T-cell (primary cell): ENCODE measurements at regions not wholly inside any gene's neighbourhood (a gene's known extent, or its start where the extent isn't known, plus 50 kb on each side); places are given as distances from the start of the nearest gene placed in this dataset.

Experiments
- ATAC-seq, 4 experiments: fragments of 200-7000 bp in 3 of 4; fragments of 150-1000 bp in 1 of 4; cut with Tn5 transposase; replicated peaks in 1 of 4; 1 replicate in 3 of 4; 2 replicates in 1 of 4; pipeline ENCODE4 v1.10.0; 2021; ENCODE audit warnings: moderate library complexity in 3 of 4, mild to moderate bottlenecking in 2 of 4, moderate number of reproducible peaks in 1 of 4
- CTCF ChIA-PET, 2 donors: fragments of 300-600 bp; sonication (Branson Sonifier 250); formaldehyde crosslinking; loops; one replicate each; lab custom pipeline; 2022; ENCODE audit warnings: antibody characterized with exemption in 2 of 2; lab: Charles Lee
- POLR2A ChIA-PET, 2 donors: fragments of 300-600 bp; sonication (Branson Sonifier 250); formaldehyde crosslinking; loops; one replicate each; lab custom pipeline; 2022; ENCODE audit warnings: antibody characterized with exemption in 2 of 2; lab: Charles Lee
- DNase-seq, 35 experiments: peaks; one replicate each; pipeline versions ENCODE4 v3.0.0 to v3.0.0-alpha.2; 2013 to 2023
- H3K27ac ChIP-seq: one replicate; pipeline ENCODE4 v1.5.1; 2013; ENCODE audit warnings: low read length
- H3K27me3 ChIP-seq, 2 experiments: replicated peaks in 1 of 2; 1 replicate in 1 of 2; 2 replicates in 1 of 2; pipeline versions ENCODE4 v1.6.1 to v1.7.0; 2013; ENCODE audit warnings: low read length in 1 of 2, mixed read lengths in 1 of 2; ENCODE audit not compliant: control insufficient read depth in 2 of 2, insufficient read depth in 2 of 2; ENCODE audit errors: extremely low read depth in 1 of 2
- H3K36me3 ChIP-seq, 2 donors: 1 replicate in 1 of 2; 2 replicates in 1 of 2; pipeline versions ENCODE4 v1.6.1 to v1.7.0; 2013; ENCODE audit warnings: low read length in 1 of 2; ENCODE audit not compliant: control insufficient read depth in 2 of 2, insufficient read depth in 1 of 2; ENCODE audit errors: extremely low read depth in 1 of 2
- H3K4me1 ChIP-seq, 2 experiments: 1 replicate in 1 of 2; 2 replicates in 1 of 2; pipeline versions ENCODE4 v1.6.1 to v1.7.0; 2013; ENCODE audit warnings: low read length in 2 of 2, mixed read lengths in 1 of 2; ENCODE audit not compliant: insufficient read depth in 2 of 2, control insufficient read depth in 1 of 2; ENCODE audit errors: extremely low read depth in 1 of 2
- H3K4me3 ChIP-seq, 2 donors: 1 replicate in 1 of 2; 2 replicates in 1 of 2; pipeline versions ENCODE4 v1.5.1 to v1.7.0; 2013; ENCODE audit warnings: mild to moderate bottlenecking in 2 of 2, low read length in 1 of 2, moderate library complexity in 1 of 2; ENCODE audit not compliant: control insufficient read depth in 1 of 2; ENCODE audit errors: extremely low read depth in 1 of 2
- H3K9me3 ChIP-seq: 2 replicates; pipeline ENCODE4 v1.7.0; 2013
- H3K27ac Mint-ChIP-seq, 2 donors: one replicate each; pipeline ENCODE4 v1.8.0; 2020 to 2021; ENCODE audit warnings: mild to moderate bottlenecking in 2 of 2, mixed read lengths in 2 of 2
- H3K27me3 Mint-ChIP-seq, 2 donors: one replicate each; pipeline ENCODE4 v1.8.0; 2021 to 2022; ENCODE audit warnings: mixed read lengths in 2 of 2
- H3K36me3 Mint-ChIP-seq: one replicate; pipeline ENCODE4 v1.8.0; 2021; ENCODE audit warnings: mixed read lengths
- H3K4me1 Mint-ChIP-seq, 3 donors: one replicate each; pipeline ENCODE4 v1.8.0; 2020 to 2022; ENCODE audit warnings: mixed read lengths in 3 of 3, mild to moderate bottlenecking in 1 of 3
- H3K4me3 Mint-ChIP-seq, 3 donors: one replicate each; pipeline ENCODE4 v1.8.0; 2020 to 2022; ENCODE audit warnings: mild to moderate bottlenecking in 3 of 3, mixed read lengths in 3 of 3, moderate library complexity in 3 of 3
- H3K9me3 Mint-ChIP-seq, 3 donors: one replicate each; pipeline ENCODE4 v1.8.0; 2020 to 2022; ENCODE audit warnings: mixed read lengths in 3 of 3
- WGBS: methylation state at CpG from one replicate; pipeline ENCODE4 v1.1.5; 2013; ENCODE audit warnings: missing lambda C conversion rate; ENCODE audit not compliant: insufficient coverage; 5-methylcytosine and 5-hydroxymethylcytosine counted together

GRCh38 chr15:70265466-70265978, 167.8 kb upstream of the TLE3 start:
- peaks cover 0 to 30% of the 10 kb centered on the region in 2 experiments for H3K27me3 ChIP-seq
- 95% methylated on average over 8 of the region's 9 CpGs for WGBS
- H3K27ac ChIP-seq, result no peak overlapping the region
- no peaks in the 10 kb centered on the region for H3K36me3 ChIP-seq
- H3K36me3 Mint-ChIP-seq, result no peaks in the 10 kb centered on the region
- no peak overlapping the region for H3K27ac Mint-ChIP-seq
- H3K4me1 Mint-ChIP-seq, result peaks cover 37 to 60% (median 60%) of the 10 kb centered on the region in 3 donors
- POLR2A ChIA-PET, result no interaction called here
- DNase-seq, result no peak
- peaks cover 0 to 11% of the 10 kb centered on the region in 2 donors for H3K27me3 Mint-ChIP-seq
- H3K4me3 ChIP-seq, result no peak overlapping the region
- no peaks in the 10 kb centered on the region for H3K9me3 Mint-ChIP-seq
- CTCF ChIA-PET, result no interaction called here
- ATAC-seq, result no peak
- H3K4me3 Mint-ChIP-seq, result no peak overlapping the region
- H3K9me3 ChIP-seq, result no peaks in the 10 kb centered on the region
- peaks cover 10 to 42% of the 10 kb centered on the region in 2 experiments for H3K4me1 ChIP-seq

DNA sequence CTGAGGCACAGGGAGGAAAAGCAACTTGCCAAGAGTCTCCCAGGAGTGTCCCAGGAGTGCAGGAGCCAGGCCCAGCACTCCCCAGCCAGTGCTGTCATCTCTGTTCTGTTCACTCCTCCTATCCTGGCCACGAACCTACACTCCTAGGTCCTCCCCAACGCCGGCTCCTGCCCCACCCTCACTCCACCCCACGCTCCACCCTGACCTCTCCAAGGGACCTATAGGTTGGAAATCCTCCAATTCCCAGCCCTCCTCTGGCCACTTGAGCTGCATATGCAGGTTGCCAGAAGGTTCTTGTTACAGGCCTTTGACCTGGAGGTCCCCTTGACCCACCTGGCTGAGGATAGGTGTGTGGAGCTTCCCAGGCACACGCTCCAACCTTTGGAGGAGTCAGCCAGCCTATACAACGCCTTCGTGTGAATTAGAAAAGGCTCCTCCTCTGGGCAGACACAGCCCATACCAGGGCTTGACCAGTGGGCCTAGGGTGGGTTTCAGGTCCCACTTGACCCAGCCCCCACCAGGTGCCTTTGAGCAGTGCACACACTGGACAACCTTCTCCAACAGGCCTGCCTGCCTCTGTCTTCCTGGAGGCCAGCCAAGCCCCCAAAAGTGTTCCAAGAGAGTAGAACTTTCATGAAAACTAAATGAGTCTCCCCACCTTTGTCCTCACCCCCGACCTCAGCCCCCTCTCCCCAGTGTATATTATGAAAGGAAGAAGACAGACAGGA, 167.2 kb upstream of the TLE3 start:
- H3K27me3 Mint-ChIP-seq, result peaks cover 0 to 11% of the 10 kb centered on the region in 2 donors
- H3K9me3 Mint-ChIP-seq, result no peaks in the 10 kb centered on the region
- Histone ChIP-seq H3K9me3 (no peaks in the 10 kb centered on the region), H3K27ac (no peak overlapping the region), H3K36me3 (no peaks in the 10 kb centered on the region), H3K4me1 (peaks cover 14 to 42% of the 10 kb centered on the region in 2 experiments), H3K27me3 (peaks cover 0 to 30% of the 10 kb centered on the region in 2 experiments), H3K4me3 (no peak overlapping the region)
- CTCF ChIA-PET, result no interaction called here
- no peak overlapping the region for H3K4me3 Mint-ChIP-seq
- POLR2A ChIA-PET, result no interaction called here
- 92% methylated on average over 7 of the region's 8 CpGs for WGBS
- H3K4me1 Mint-ChIP-seq, result peaks cover 43 to 60% (median 60%) of the 10 kb centered on the region in 3 donors
- ATAC-seq (no peak), DNase-seq (no peak)
- no peak overlapping the region for H3K27ac Mint-ChIP-seq
- no peaks in the 10 kb centered on the region for H3K36me3 Mint-ChIP-seq

DNA sequence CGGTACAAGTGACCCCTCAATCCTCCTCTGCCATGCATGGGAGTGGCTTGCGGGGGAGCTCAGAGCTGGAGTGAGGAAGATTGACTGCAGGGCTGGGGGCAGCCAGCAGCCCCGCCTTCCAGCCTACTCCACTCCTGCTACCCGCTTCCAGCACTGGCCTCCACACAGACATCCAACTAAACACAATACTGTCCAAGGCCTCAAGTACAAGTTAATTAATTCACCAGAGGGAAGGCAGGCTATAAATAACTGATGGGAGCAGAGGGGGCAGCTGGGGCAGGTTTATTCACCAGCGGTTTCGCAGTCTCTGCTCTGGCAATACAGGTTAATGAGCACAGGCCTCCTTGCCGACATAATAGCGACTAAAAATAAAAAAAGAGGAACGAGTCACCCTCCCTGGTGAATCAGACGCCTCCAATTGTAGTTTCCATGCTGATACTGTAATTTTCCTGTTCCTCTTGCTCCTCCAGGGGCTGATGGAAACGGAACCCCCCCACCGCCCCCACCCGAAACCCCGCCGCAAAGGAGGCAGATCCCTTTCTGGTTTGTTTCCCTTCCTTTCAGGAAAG, 166.4 kb upstream of the TLE3 start:
- peaks cover 0 to 11% of the 10 kb centered on the region in 2 donors for H3K27me3 Mint-ChIP-seq
- Histone ChIP-seq H3K9me3 (no peaks in the 10 kb centered on the region), H3K27me3 (peaks cover 0 to 26% of the 10 kb centered on the region in 2 experiments), H3K4me3 (no peak overlapping the region), H3K4me1 (peaks cover 22 to 50% of the 10 kb centered on the region in 2 experiments), H3K27ac (no peak overlapping the region), H3K36me3 (no peaks in the 10 kb centered on the region)
- no peak for DNase-seq
- ChIA-PET CTCF (no interaction called here), POLR2A (no interaction called here)
- no peak overlapping the region for H3K27ac Mint-ChIP-seq
- H3K36me3 Mint-ChIP-seq, result no peaks in the 10 kb centered on the region
- H3K4me3 Mint-ChIP-seq, result no peak overlapping the region
- H3K9me3 Mint-ChIP-seq, result no peaks in the 10 kb centered on the region
- WGBS, result 59% methylated on average over 5 of the region's 15 CpGs
- peaks cover 47 to 65% (median 63%) of the 10 kb centered on the region in 3 donors for H3K4me1 Mint-ChIP-seq
- ATAC-seq, result no peak

DNA sequence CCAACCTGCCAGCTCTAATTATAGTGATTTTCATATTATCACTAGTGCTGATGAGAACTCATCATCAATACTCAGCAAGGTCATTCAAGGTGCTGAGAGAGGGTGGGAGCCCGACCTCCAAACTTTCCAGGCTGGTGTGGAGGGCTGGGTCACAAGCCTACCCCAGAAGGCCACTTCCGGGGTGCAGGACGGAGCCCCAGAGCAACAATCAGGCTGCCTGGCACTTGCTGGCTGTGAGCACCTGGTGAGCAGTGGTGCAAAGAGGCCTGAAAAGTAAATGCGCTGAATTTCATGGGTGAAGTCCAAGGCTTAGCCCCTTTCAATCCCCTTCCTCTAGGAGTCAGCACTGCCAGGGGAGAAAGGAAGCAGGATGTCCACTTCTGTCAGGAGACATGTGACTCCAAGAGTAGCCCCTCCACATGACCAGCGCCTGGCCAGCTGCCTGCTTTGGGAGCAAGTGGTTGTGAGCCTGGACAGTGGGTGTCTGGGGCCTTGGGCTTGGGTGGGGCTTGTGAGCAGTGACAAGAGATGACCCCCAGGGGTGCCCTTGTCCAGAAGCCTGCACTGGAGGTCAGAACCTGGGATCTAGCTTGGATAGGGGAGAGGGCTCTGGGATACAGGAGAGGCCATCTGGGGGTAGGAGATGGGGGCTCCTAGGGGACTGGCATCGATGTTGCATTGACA, 165.0 kb upstream of the TLE3 start:
- CTCF ChIA-PET, result no interaction called here
- H3K9me3 ChIP-seq, result no peaks in the 10 kb centered on the region
- Mint-ChIP-seq H3K4me1 (peaks cover 59 to 71% (median 68%) of the 10 kb centered on the region in 3 donors), H3K9me3 (no peaks in the 10 kb centered on the region), H3K4me3 (no peak overlapping the region), H3K27ac (no peak overlapping the region), H3K27me3 (peaks cover 0 to 9% of the 10 kb centered on the region in 2 donors), H3K36me3 (no peaks in the 10 kb centered on the region)
- H3K36me3 ChIP-seq, result no peaks in the 10 kb centered on the region
- POLR2A ChIA-PET, result no interaction called here
- peaks cover 34 to 62% of the 10 kb centered on the region in 2 experiments for H3K4me1 ChIP-seq
- peaks cover 0 to 16% of the 10 kb centered on the region in 2 experiments for H3K27me3 ChIP-seq
- no peak for ATAC-seq
- no peak overlapping the region for H3K4me3 ChIP-seq
- DNase-seq, result no peak
- 85% methylated on average over 5 of the region's 6 CpGs for whole genome bisulfite sequencing
- no peak overlapping the region for H3K27ac ChIP-seq

- H3K4me1 ChIP-seq, result peaks cover 37 to 62% of the 10 kb centered on the region in 2 experiments
- no peaks in the 10 kb centered on the region for H3K9me3 Mint-ChIP-seq
- no peaks in the 10 kb centered on the region for H3K36me3 ChIP-seq
- no peaks in the 10 kb centered on the region for H3K9me3 ChIP-seq
- peaks cover 0 to 7% of the 10 kb centered on the region in 2 donors for H3K27me3 Mint-ChIP-seq
- H3K36me3 Mint-ChIP-seq, result no peaks in the 10 kb centered on the region
- H3K27ac Mint-ChIP-seq, result peak overlapping the region; percentile 1 to 59
- H3K4me3 Mint-ChIP-seq, result no peak overlapping the region
- CTCF ChIA-PET, result no interaction called here
- ATAC-seq (no peak), DNase-seq (no peak)
- peaks cover 0 to 14% of the 10 kb centered on the region in 2 experiments for H3K27me3 ChIP-seq
- H3K27ac ChIP-seq, result no peak overlapping the region
- peaks cover 60 to 71% (median 68%) of the 10 kb centered on the region in 3 donors for H3K4me1 Mint-ChIP-seq
- POLR2A ChIA-PET, result interaction anchor here in 1 of 2 donors (0.6 kb wide), 1 partner anchor 779 kb away, joined by 3 read pairs; no protein-coding TSS in a partner anchor
- H3K4me3 ChIP-seq, result no peak overlapping the region
- WGBS, result 50% methylated on average over 1 of the region's 2 CpGs
These were observed 164.5 kb upstream of the TLE3 start for GRCh38 chr15:70262171-70262570.

DNA sequence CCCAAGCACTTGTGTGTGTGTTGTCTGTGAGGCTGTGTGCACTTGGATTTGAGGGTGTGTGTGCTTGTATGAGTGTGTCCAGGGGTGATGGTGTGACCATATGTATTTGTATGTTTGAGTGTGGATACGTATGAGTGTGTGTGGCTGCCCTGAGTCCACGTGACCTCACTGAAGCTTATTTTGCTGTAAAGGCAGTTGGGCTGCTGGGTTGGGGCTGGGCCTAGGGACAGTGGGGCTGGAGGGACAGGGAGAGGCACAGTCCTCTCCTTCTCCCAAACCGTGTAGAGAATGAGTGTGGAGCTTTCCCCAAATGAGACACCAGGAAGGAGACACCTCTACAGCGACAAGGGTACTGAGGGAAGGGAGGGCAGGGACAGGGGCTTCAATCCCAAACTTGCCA, 163.4 kb upstream of the TLE3 start:
- peaks cover 0 to 5% of the 10 kb centered on the region in 2 experiments for H3K27me3 ChIP-seq
- H3K4me1 ChIP-seq, result peaks cover 35 to 53% of the 10 kb centered on the region in 2 experiments
- Mint-ChIP-seq H3K36me3 (no peaks in the 10 kb centered on the region), H3K9me3 (peaks cover 0 to 5% (median 0%) of the 10 kb centered on the region in 3 donors), H3K27ac (no peak overlapping the region), H3K4me3 (no peak overlapping the region), H3K4me1 (peaks cover 50 to 68% (median 68%) of the 10 kb centered on the region in 3 donors), H3K27me3 (peaks cover 0 to 2% of the 10 kb centered on the region in 2 donors)
- CTCF ChIA-PET, result no interaction called here
- H3K4me3 ChIP-seq, result no peak overlapping the region
- no peaks in the 10 kb centered on the region for H3K36me3 ChIP-seq
- DNase-seq (no peak), ATAC-seq (no peak)
- POLR2A ChIA-PET, result no interaction called here
- no peaks in the 10 kb centered on the region for H3K9me3 ChIP-seq
- no peak overlapping the region for H3K27ac ChIP-seq
- WGBS, result 100% methylated on average over 1 of the region's 4 CpGs
